ENCODE measurements at regions not wholly inside any gene's neighbourhood (a gene's known extent, or its start where the extent isn't known, plus 50 kb on each side); places are given as distances from the start of the nearest gene placed in this dataset.

DNA sequence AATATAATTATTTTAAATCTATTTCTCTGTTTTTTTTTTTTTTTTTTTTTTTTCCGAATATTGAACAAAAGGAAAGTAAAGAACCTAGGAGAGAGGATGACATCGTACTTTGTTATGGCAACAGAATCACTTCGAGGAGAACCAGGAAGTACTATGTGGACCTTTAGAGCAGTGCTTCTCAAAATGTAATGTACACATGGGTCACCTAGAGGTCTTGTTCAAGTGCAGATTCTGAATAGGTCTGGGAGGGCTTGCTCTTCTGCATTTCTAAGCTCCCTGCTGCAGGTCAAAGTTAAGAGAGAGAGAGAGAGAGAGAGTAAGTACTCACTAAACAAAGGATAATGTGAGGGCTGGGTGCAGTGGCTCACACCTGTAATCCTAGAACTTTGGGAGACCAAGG, 419.5 kb upstream of the TENM4 start:
- Histone ChIP-seq H3K4me3 (replicated peaks; ENCODE audit: insufficient read depth, low read length) (no peak overlapping the region), H3K27me3 (ENCODE audit: insufficient read depth, poor library complexity, severe bottlenecking) (no peaks in the 10 kb centered on the region), H3K27ac (replicated peaks) (no peak overlapping the region)
- no peak for DNase-seq (ENCODE audit: low read depth in 1 of 2, low spot score in 1 of 2)
- TF ChIP-seq, protein P1, sequence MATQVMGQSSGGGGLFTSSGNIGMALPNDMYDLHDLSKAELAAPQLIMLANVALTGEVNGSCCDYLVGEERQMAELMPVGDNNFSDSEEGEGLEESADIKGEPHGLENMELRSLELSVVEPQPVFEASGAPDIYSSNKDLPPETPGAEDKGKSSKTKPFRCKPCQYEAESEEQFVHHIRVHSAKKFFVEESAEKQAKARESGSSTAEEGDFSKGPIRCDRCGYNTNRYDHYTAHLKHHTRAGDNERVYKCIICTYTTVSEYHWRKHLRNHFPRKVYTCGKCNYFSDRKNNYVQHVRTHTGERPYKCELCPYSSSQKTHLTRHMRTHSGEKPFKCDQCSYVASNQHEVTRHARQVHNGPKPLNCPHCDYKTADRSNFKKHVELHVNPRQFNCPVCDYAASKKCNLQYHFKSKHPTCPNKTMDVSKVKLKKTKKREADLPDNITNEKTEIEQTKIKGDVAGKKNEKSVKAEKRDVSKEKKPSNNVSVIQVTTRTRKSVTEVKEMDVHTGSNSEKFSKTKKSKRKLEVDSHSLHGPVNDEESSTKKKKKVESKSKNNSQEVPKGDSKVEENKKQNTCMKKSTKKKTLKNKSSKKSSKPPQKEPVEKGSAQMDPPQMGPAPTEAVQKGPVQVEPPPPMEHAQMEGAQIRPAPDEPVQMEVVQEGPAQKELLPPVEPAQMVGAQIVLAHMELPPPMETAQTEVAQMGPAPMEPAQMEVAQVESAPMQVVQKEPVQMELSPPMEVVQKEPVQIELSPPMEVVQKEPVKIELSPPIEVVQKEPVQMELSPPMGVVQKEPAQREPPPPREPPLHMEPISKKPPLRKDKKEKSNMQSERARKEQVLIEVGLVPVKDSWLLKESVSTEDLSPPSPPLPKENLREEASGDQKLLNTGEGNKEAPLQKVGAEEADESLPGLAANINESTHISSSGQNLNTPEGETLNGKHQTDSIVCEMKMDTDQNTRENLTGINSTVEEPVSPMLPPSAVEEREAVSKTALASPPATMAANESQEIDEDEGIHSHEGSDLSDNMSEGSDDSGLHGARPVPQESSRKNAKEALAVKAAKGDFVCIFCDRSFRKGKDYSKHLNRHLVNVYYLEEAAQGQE (IDR thresholded peaks at IDR 0.05; ENCODE audit: insufficient replicate concordance, low read depth): no peak
- TF ChIP-seq POLR2AphosphoS5 (IDR thresholded peaks at IDR 0.05; ENCODE audit: low read depth) (no peak), GABPA (IDR thresholded peaks at IDR 0.05; ENCODE audit: low read depth) (no peak), SPI1 (IDR thresholded peaks at IDR 0.05; ENCODE audit: borderline replicate concordance, low read depth) (no peak)
- TF ChIP-seq, protein P2, sequence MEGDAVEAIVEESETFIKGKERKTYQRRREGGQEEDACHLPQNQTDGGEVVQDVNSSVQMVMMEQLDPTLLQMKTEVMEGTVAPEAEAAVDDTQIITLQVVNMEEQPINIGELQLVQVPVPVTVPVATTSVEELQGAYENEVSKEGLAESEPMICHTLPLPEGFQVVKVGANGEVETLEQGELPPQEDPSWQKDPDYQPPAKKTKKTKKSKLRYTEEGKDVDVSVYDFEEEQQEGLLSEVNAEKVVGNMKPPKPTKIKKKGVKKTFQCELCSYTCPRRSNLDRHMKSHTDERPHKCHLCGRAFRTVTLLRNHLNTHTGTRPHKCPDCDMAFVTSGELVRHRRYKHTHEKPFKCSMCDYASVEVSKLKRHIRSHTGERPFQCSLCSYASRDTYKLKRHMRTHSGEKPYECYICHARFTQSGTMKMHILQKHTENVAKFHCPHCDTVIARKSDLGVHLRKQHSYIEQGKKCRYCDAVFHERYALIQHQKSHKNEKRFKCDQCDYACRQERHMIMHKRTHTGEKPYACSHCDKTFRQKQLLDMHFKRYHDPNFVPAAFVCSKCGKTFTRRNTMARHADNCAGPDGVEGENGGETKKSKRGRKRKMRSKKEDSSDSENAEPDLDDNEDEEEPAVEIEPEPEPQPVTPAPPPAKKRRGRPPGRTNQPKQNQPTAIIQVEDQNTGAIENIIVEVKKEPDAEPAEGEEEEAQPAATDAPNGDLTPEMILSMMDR (IDR thresholded peaks at IDR 0.05; ENCODE audit: insufficient read depth, low read length): no peak

DNA sequence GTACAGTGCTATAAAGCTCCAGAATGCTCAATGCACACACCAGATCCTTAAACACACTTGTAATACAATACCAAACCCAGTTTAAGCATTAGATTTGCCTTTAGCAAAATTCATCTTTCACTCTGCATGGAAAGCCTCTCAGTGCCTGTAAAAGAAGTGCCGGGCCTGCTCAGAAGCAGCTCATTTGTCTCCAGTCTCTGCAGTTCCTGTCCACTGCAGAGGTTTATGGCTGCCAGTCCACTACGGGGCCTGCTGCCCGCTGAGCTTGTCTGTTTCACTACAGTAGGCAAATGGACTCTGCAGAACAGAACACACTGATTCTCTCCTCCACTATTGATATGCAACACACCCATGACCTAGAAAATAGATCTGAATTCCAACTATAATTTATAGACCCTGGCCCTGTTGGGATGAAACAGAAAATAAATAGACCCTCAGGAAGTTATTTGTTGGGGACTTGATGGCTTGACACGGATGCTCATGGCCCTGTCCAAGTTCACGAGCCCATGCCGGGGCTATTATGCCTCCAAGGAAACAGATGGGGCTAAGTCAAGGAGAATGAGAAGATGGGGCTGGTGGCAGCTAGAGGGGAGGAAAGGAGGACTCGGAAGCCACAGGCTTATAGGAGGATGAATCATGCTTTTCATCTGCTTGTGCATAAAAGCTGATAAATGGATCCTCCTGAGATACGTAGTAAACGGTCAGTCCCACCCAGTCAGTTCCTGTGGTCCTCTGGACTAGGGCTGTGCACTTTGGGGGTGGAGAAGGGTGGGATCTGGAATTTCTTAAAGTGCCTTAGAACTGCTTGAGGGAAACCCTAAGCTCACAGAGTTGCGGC, 416.8 kb upstream of the TENM4 start:
- TF ChIP-seq GABPA (IDR thresholded peaks at IDR 0.05; ENCODE audit: low read depth) (no peak), SPI1 (IDR thresholded peaks at IDR 0.05; ENCODE audit: borderline replicate concordance, low read depth) (no peak), POLR2AphosphoS5 (IDR thresholded peaks at IDR 0.05; ENCODE audit: low read depth) (no peak)
- TF ChIP-seq, protein P2 (IDR thresholded peaks at IDR 0.05; ENCODE audit: insufficient read depth, low read length): no peak
- TF ChIP-seq, protein P1 (IDR thresholded peaks at IDR 0.05; ENCODE audit: insufficient replicate concordance, low read depth): no peak
- Histone ChIP-seq H3K27me3 (ENCODE audit: insufficient read depth, poor library complexity, severe bottlenecking) (no peaks in the 10 kb centered on the region), H3K27ac (replicated peaks) (no peak overlapping the region), H3K4me3 (replicated peaks; ENCODE audit: insufficient read depth, low read length) (no peak overlapping the region)
- DNase-seq (ENCODE audit: low read depth in 1 of 2, low spot score in 1 of 2): no peak

DNA sequence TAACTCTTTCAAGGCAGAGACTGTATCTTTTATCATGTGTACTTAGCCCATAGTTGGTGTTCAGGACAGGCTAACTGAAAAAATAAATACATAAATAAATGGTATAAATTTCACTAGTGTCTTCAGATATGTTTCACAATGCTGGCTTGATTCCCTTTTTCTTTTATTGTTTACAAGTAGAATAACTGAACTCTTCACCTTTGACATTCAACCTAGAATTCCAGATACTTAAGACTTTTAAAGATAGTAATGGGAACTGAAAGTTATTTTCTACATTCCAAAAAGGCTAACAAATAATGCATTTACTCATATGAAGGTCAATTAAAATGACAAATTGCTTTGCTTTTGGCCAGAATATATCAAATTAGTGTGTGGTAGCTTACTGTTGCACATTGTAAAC, 411.3 kb upstream of the TENM4 start:
- H3K27me3 ChIP-seq (ENCODE audit: insufficient read depth, poor library complexity, severe bottlenecking): no peaks in the 10 kb centered on the region

More for the DNA sequence above, 411.3 kb upstream of the TENM4 start:
- Histone ChIP-seq H3K4me3 (replicated peaks; ENCODE audit: insufficient read depth, low read length) (no peak overlapping the region), H3K27ac (replicated peaks) (no peak overlapping the region)
- TF ChIP-seq SPI1 (IDR thresholded peaks at IDR 0.05; ENCODE audit: borderline replicate concordance, low read depth) (no peak), GABPA (IDR thresholded peaks at IDR 0.05; ENCODE audit: low read depth) (no peak), POLR2AphosphoS5 (IDR thresholded peaks at IDR 0.05; ENCODE audit: low read depth) (no peak)
- TF ChIP-seq, protein P1 (IDR thresholded peaks at IDR 0.05; ENCODE audit: insufficient replicate concordance, low read depth): no peak
- TF ChIP-seq, protein P2 (IDR thresholded peaks at IDR 0.05; ENCODE audit: insufficient read depth, low read length): no peak
- no peak for DNase-seq (ENCODE audit: low read depth in 1 of 2, low spot score in 1 of 2)

Data from HL-60 (cell line).